Muscle layer of duodenum (tissue), 2 donors: ENCODE measurements at regions not wholly inside any gene's neighbourhood (a gene's known extent, or its start where the extent isn't known, plus 50 kb on each side); places are given as distances from the start of the nearest gene placed in this dataset.

ENCODE experiments used
- H3K27ac ChIP-seq: one replicate; pipeline ENCODE4 v1.7.0; 2013; ENCODE audit warnings: mild to moderate bottlenecking, low read length
- H3K27me3 ChIP-seq: one replicate; pipeline ENCODE4 v1.7.0; 2013; ENCODE audit warnings: low read depth, mild to moderate bottlenecking, control low read depth, low read length
- H3K36me3 ChIP-seq, 2 donors: one replicate each; pipeline ENCODE4 v1.7.0; 2013; ENCODE audit warnings: low read length in 2 of 2, control low read depth in 1 of 2, mild to moderate bottlenecking in 1 of 2; ENCODE audit not compliant: insufficient read depth in 2 of 2, control insufficient read depth in 1 of 2
- H3K4me1 ChIP-seq, 2 donors: one replicate each; pipeline ENCODE4 v1.7.0; 2013; ENCODE audit warnings: low read length in 2 of 2, mild to moderate bottlenecking in 2 of 2, control low read depth in 1 of 2, moderate library complexity in 1 of 2; ENCODE audit not compliant: insufficient read depth in 2 of 2, control insufficient read depth in 1 of 2
- H3K4me3 ChIP-seq, 2 donors: one replicate each; pipeline ENCODE4 v1.7.0; 2013; ENCODE audit warnings: low read length in 2 of 2, low read depth in 1 of 2, mild to moderate bottlenecking in 1 of 2
- H3K9me3 ChIP-seq, 2 donors: one replicate each; pipeline ENCODE4 v1.7.0; 2013; ENCODE audit warnings: low read length in 2 of 2, control low read depth in 1 of 2, mild to moderate bottlenecking in 1 of 2; ENCODE audit not compliant: control insufficient read depth in 1 of 2
- donor health status: healthy.

DNA sequence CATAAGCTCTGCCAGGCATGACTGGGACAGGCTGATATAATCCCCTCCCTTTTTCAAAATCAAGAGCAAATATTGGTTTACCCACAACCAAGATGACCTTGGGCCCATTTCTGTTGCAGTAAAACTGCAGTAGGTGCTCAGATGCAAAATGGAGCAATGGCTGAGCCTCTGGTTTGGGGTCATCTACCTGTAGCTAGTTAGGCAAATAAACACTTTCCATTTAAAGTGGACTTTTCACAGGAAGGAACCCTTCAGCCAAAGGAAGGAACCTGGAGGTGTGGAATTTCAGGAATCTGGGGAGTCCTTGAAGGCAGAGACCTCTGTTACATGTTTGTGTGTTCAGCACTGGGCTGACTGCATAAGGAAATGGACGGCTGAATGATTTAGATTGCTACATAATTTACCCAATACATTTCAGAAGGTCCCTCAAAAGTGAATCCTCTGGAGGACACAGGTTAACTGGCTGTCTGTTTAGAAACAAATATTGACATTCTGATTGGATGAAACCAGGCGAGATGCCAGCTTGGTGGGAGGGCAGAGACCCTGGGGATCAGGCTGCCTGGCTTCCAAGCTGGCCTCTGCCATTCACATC lies 170.1 kb upstream of the ZNF618 start:
- no peak overlapping the region for H3K4me3 ChIP-seq
- no peaks in the 10 kb centered on the region for H3K4me1 ChIP-seq
- no peaks in the 10 kb centered on the region for H3K36me3 ChIP-seq
- H3K9me3 ChIP-seq: no peaks in the 10 kb centered on the region
- H3K27me3 ChIP-seq: no peaks in the 10 kb centered on the region
- no peak overlapping the region for H3K27ac ChIP-seq

DNA sequence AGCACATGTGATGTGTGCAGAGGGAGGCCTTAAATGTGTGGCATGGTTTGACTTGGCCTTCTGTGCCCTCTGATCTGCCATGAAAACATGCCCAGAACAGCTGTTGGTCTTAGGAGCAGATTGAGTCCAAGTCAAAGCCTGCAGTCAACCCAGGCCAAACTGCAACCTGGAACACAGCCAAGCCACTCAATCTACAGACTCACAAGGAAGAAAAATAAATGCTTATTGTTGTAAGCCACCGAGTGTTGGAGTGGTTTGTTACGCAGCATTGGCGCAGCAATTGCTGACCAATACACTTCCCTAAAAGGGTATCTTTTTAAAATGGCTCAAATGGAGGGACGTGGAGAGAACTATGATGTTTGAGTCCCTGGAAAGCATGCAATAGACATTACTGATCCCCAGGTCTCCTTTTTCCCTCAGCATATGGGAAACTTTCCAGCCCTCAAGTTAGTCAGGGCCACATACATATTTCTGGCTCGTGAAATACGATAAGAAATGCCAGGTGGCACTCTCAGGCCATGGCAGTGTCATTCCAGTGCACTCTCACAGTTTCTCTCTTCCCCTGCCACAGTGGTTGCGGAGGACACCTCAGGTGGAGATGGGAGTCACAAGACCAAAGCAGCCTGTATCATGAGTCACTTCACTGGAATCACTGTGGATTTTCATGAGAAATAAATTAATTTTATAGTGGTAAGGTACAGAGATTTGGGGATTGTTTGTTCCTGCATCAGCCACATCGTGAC lies 168.0 kb upstream of the ZNF618 start:
- Histone ChIP-seq H3K4me1 (no peaks in the 10 kb centered on the region), H3K27me3 (no peaks in the 10 kb centered on the region), H3K27ac (no peak overlapping the region), H3K9me3 (no peaks in the 10 kb centered on the region), H3K4me3 (no peak overlapping the region), H3K36me3 (no peaks in the 10 kb centered on the region)

DNA sequence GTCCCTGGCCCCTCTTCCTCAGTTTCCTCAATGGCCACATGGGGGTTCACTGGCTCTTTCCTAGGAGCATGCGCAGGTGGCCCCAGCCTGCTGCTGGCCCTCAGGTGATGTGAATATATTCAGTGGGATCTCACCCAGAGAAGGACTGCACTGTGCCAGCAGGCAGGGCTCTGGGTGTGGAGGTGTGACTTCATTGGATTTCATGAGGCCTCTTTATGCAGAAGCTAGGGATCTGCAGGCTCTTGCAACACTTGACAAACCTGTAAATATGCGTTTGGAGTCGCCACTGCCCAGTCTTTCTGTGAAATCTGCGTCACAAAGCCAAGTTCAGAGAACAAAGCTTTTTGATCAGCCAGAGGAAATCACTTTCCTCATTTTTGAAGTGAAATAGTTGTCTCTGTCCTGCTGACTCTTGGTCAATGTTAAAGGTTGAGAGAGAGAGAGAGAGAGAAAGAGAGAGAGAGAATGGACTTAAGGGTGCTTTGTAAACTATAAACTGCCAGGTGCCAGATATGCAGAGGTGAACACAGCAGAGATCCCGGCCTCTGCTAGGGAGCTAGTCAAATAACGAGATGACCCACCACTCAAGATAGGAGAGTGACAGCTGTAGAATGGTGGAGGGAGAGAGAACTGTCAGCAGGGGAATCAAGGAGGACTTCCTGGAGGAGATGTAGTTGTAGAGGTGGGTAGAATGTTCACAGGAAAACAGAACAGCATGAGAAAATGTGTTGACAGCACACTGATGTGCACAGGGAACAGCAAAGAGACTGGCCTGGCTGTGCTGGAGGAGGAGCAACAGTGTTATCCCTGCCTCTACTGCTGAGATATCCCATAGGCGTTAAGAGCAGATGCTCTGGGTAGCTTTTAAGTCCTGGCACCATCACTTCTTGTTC lies 167.0 kb upstream of the ZNF618 start:
- Histone ChIP-seq H3K4me3 (no peak overlapping the region), H3K4me1 (no peaks in the 10 kb centered on the region), H3K36me3 (no peaks in the 10 kb centered on the region), H3K27ac (no peak overlapping the region), H3K9me3 (no peaks in the 10 kb centered on the region), H3K27me3 (no peaks in the 10 kb centered on the region)

DNA sequence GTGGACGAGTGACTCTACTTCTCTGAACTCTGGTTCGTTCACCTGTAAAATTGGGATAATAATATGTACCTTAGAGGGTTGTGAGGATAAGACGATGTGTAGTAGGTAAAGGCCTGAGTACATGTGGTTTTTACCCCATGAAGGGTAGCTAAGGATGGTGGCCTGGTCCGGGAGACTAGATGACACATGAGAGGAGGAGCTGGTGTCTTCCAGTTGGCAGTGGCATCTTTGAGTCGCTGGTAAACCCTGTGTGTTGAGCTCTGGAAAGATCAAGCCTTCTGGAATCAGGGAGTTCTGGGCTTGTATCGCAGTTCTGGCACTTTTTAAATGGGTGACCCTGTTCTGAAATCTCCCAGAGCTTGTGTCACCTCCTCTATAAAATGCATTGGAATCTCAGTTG lies 166.4 kb upstream of the ZNF618 start:
- H3K4me3 ChIP-seq: no peak overlapping the region
- no peaks in the 10 kb centered on the region for H3K36me3 ChIP-seq
- no peaks in the 10 kb centered on the region for H3K27me3 ChIP-seq
- H3K4me1 ChIP-seq: no peaks in the 10 kb centered on the region
- no peaks in the 10 kb centered on the region for H3K9me3 ChIP-seq
- H3K27ac ChIP-seq: no peak overlapping the region

DNA sequence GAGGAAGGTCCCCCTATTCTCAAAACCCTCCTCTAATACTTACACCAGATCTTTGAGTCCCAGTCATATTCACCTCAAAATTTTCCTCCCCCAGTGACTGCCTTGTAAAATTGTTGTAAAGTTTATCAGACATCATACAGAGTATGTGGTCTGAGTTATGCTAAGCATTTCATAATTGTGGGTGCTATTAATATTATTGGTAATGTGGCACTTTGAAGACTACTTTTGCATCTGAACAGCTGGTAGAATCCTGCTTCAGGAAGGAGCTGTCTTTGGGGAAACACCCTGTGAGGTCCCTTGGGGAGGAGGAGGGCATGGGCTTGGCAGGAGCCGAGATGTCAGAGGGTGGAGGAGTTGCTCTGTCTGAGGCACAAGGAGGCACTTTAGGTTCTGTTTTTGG lies 164.9 kb upstream of the ZNF618 start:
- Histone ChIP-seq H3K4me3 (no peak overlapping the region), H3K27ac (no peak overlapping the region), H3K27me3 (no peaks in the 10 kb centered on the region), H3K36me3 (no peaks in the 10 kb centered on the region), H3K9me3 (peaks cover 0 to 7% of the 10 kb centered on the region in 2 donors), H3K4me1 (no peaks in the 10 kb centered on the region)

DNA sequence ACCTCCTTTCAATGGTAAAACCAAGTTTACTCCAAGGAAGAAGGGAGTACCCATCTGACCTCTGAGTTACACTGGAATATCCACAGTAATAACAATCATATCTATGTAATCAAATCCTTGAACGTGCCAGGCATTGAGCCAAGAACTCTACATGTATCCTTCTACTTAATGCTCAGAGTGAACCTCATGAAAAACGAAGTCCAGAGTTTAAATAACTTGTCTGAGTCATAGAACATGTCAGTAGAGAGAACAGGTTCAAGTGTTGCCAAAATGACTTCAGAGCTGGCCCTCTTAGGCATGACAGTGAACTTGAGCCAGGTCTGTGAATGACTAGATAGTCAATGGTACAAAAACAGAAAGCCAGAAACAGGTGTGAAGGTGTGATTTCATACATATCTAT lies 164.1 kb upstream of the ZNF618 start:
- no peaks in the 10 kb centered on the region for H3K27me3 ChIP-seq
- peaks cover 0 to 15% of the 10 kb centered on the region in 2 donors for H3K9me3 ChIP-seq
- H3K4me1 ChIP-seq: no peaks in the 10 kb centered on the region
- H3K4me3 ChIP-seq: no peak overlapping the region
- H3K36me3 ChIP-seq: no peaks in the 10 kb centered on the region
- no peak overlapping the region for H3K27ac ChIP-seq

DNA sequence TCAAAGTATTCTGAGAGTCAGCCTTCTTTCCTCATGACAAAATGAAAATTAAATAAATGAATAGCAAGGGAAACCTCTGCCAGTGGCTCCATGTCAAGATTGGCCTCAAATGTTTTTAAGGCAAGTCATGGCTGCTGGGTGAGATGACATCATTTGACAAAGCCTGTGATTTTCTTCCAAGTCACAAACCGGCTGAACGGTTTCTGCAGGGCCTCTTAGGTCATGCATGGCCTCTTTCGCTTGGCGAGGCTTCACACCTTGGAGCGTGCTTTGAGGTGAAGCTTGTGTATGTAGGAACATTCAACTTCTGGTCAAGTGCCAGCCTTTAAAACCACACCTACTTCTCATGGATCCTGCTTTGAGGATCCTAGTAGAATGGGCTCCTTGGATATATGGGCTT lies 161.0 kb upstream of the ZNF618 start:
- H3K4me3 ChIP-seq: no peak overlapping the region
- no peak overlapping the region for H3K27ac ChIP-seq

DNA sequence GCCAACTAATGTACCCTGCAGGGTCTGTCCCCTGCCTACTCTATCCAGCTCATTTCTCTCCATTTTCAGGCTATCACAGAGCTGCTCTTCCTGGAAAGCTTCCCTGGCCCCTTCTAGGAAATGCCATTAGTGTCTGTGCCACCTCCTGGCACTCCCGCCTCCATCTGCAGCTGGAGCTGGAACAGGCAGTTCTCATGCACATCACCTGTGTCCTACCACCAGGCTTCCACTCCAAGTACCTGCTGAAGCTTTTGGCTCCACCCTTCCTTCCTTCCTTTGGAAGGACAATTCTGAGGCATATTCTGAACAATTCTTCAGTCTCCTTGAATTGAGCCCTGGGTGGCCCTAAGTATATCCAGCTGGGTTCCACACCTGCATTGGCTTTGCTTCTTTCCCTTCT lies 156.2 kb upstream of the ZNF618 start:
- Histone ChIP-seq H3K36me3 (no peaks in the 10 kb centered on the region), H3K4me3 (no peak overlapping the region), H3K4me1 (no peaks in the 10 kb centered on the region), H3K27me3 (no peaks in the 10 kb centered on the region), H3K9me3 (peaks cover 0 to 20% of the 10 kb centered on the region in 2 donors), H3K27ac (no peak overlapping the region)

More for the DNA sequence above, 161.0 kb upstream of the ZNF618 start:
- Histone ChIP-seq H3K4me1 (no peaks in the 10 kb centered on the region), H3K36me3 (no peaks in the 10 kb centered on the region), H3K27me3 (no peaks in the 10 kb centered on the region), H3K9me3 (peaks cover 0 to 16% of the 10 kb centered on the region in 2 donors)

DNA sequence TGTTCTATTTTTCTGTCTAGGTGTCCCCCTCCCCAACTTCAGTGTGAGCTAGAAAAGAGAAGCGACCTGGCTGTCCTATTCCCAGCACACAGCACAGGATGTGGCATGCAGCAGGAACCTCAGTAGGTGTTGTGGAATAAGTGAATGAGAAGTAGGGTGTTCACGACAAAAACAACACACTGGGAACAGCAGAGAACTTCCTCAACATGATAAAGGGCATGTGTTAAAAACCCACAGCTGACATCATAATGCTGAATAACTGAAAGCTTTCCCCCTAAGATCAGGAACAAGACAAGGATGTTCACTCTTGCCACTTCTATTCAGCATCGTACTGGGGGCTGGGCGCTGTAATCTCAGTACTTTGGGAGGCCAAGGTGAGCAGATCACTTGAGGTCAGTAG lies 155.6 kb upstream of the ZNF618 start:
- H3K9me3 ChIP-seq: peaks cover 0 to 20% of the 10 kb centered on the region in 2 donors
- no peaks in the 10 kb centered on the region for H3K27me3 ChIP-seq
- H3K27ac ChIP-seq: no peak overlapping the region
- H3K4me3 ChIP-seq: no peak overlapping the region
- no peaks in the 10 kb centered on the region for H3K4me1 ChIP-seq
- no peaks in the 10 kb centered on the region for H3K36me3 ChIP-seq

DNA sequence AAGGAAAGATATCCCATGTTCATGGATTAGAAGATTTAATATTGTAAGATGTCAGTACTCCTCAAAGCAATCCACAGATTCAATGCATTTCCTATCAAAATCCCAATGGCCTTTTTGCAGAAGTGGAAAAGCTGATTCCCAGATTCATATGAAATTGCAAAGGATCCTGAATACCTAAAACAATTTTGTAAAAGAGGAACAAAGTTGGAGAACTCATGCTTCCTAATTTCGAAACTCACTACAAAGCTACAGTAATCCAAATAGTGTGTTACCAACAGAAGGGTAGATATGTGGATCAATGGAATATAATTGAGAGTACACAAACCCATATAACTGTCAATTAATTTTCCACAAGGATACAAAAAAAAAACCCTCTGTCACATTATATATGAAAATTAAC lies 154.3 kb upstream of the ZNF618 start:
- Histone ChIP-seq H3K27ac (no peak overlapping the region), H3K27me3 (no peaks in the 10 kb centered on the region), H3K4me1 (no peaks in the 10 kb centered on the region), H3K9me3 (peaks cover 0 to 7% of the 10 kb centered on the region in 2 donors), H3K36me3 (no peaks in the 10 kb centered on the region), H3K4me3 (no peak overlapping the region)

DNA sequence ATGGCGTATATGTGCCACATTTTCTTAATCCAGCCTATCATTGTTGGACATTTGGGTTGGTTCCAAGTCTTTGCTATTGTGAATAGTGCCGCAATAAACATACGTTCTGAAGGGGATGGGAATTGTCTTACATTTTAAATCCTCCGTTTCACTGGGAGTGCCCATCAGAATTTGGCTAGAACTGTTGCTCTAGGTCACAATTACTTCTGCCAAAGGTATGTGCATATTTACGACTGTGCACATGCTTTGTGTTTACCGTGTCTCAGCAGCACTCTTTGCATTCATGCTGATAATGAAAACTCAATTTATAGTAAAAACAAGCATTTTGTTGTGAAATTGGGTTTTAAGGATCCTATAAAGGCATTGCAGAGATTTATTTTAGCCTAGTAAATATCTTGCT lies 151.9 kb upstream of the ZNF618 start:
- H3K9me3 ChIP-seq: peaks cover 0 to 7% of the 10 kb centered on the region in 2 donors
- H3K27me3 ChIP-seq: no peaks in the 10 kb centered on the region
- H3K27ac ChIP-seq: no peak overlapping the region
- no peaks in the 10 kb centered on the region for H3K4me1 ChIP-seq
- no peaks in the 10 kb centered on the region for H3K36me3 ChIP-seq
- no peak overlapping the region for H3K4me3 ChIP-seq
